GM12878 (cell line): ENCODE measurements at regions not wholly inside any gene's neighbourhood (a gene's known extent, or its start where the extent isn't known, plus 50 kb on each side); places are given as distances from the start of the nearest gene placed in this dataset.
A peak's percentile ranks its signal among the peaks of the same experiment; 100 is the strongest.

Source experiments
- ATAC-seq: fragments of 200-7000 bp; cut with Tn5 transposase; 3 replicates; pipeline ENCODE4 v1.9.1; 2020; ENCODE audit warnings: mild to moderate bottlenecking, moderate library complexity
- BruUV-seq: library from RNA; stranded (reverse); fragments of 400-500 nt; replicated peaks from 2 replicates; lab custom pipeline; 2021; lab: Mats Ljungman, UMichigan
- CTCF ChIA-PET: fragments of 300-600 bp; sonication (Branson Sonifier 250); formaldehyde crosslinking; extraction: SDS; loops from one replicate; lab custom pipeline; 2021; ENCODE audit warnings: inconsistent platforms; lab: Yijun Ruan, JAX
- POLR2A ChIA-PET: fragments of 350-600 bp; formaldehyde crosslinking; extraction: SDS; loops from one replicate; lab custom pipeline; 2021; ENCODE audit warnings: inconsistent platforms; lab: Charles Lee
- RAD21 ChIA-PET: fragments of 300-600 bp; sonication (Branson Sonifier 250); formaldehyde crosslinking; loops from one replicate; lab custom pipeline; 2023; ENCODE audit warnings: antibody characterized with exemption; ENCODE audit not compliant: unreplicated experiment; lab: Charles Lee
- SMC1A ChIA-PET: fragments of 300-600 bp; sonication (Branson Sonifier 250); formaldehyde crosslinking; loops from one replicate; lab custom pipeline; 2023; ENCODE audit not compliant: unreplicated experiment, uncharacterized antibody; lab: Charles Lee
- DNase-seq: peaks from one replicate; pipeline ENCODE4 v3.0.0-alpha.2; 2011; ENCODE audit warnings: low read depth, low spot score
- FAIRE-seq: peaks from 3 replicates; lab custom pipeline; 2011; peaks lifted over from hg19 to GRCh38; lab: Jason Lieb, UNC
- H2AFZ ChIP-seq: 2 replicates; pipeline ENCODE4 v1.6.0; 2011; ENCODE audit warnings: low read depth, low read length, control low read depth; ENCODE audit not compliant: control insufficient read depth
- H3K27ac ChIP-seq: 2 replicates; pipeline ENCODE4 v1.5.1; 2011; ENCODE audit warnings: control low read depth; ENCODE audit not compliant: control insufficient read depth, insufficient read depth
- H3K27me3 ChIP-seq, 2 experiments: replicated peaks in 1 of 2; 2 replicates each; pipeline versions ENCODE4 v1.6.0 to v1.6.1; 2011; ENCODE audit warnings: low read length in 1 of 2; ENCODE audit not compliant: control insufficient read depth in 2 of 2, insufficient read depth in 2 of 2
- H3K36me3 ChIP-seq, 2 experiments: 2 replicates each; pipeline ENCODE4 v1.5.1; 2011; ENCODE audit warnings: low read length in 1 of 2; ENCODE audit not compliant: control insufficient read depth in 2 of 2, insufficient read depth in 2 of 2
- H3K4me1 ChIP-seq: 2 replicates; pipeline ENCODE4 v1.6.1; 2011; ENCODE audit warnings: mild to moderate bottlenecking, low read length, moderate library complexity, mixed read lengths; ENCODE audit not compliant: control insufficient read depth, insufficient read depth
- H3K4me2 ChIP-seq: 2 replicates; pipeline ENCODE4 v1.6.0; 2011; ENCODE audit warnings: control low read depth; ENCODE audit not compliant: control insufficient read depth, insufficient read depth
- H3K4me3 ChIP-seq: fragments of 200-600 bp; sonication (generic); 2 replicates; pipeline ENCODE4 v1.5.1; 2016
- H3K79me2 ChIP-seq: 2 replicates; pipeline ENCODE4 v1.6.0; 2011; ENCODE audit warnings: low read length; ENCODE audit not compliant: control insufficient read depth, insufficient read depth
- H3K9ac ChIP-seq: 2 replicates; pipeline ENCODE4 v1.8.0; 2011; ENCODE audit warnings: low read length, control low read depth, mixed read lengths; ENCODE audit not compliant: control insufficient read depth, insufficient read depth
- H3K9me3 ChIP-seq: replicated peaks from 3 replicates; pipeline ENCODE4 v1.5.1; 2011; ENCODE audit warnings: mild to moderate bottlenecking, low read length; ENCODE audit not compliant: control insufficient read depth, insufficient read depth
- H4K20me1 ChIP-seq: 2 replicates; pipeline ENCODE4 v1.6.0; 2011; ENCODE audit not compliant: control insufficient read depth, insufficient read depth
- BACH1 ChIP-seq: fragments of 450-650 bp; IDR thresholded peaks from 2 replicates; pipeline ENCODE4 v1.6.1; 2017; ENCODE audit warnings: mild to moderate bottlenecking, borderline replicate concordance
- BCL11A ChIP-seq: IDR thresholded peaks from 2 replicates; pipeline ENCODE4 v1.6.1; 2011; ENCODE audit warnings: low read depth, low read length
- CBX5 ChIP-seq: sonication (generic); IDR thresholded peaks from 2 replicates; pipeline ENCODE4 v1.6.1; 2016; ENCODE audit warnings: low read depth, moderate library complexity, mild to moderate bottlenecking, inconsistent platforms
- CREM ChIP-seq: IDR thresholded peaks from 2 replicates; pipeline ENCODE4 v1.6.1; 2014; ENCODE audit warnings: antibody characterized with exemption, low read depth
- EGR1 ChIP-seq, 2 experiments: IDR thresholded peaks; 1 replicate in 1 of 2; 2 replicates in 1 of 2; pipeline ENCODE4 v1.6.1; 2011 to 2012; ENCODE audit warnings: low read depth in 2 of 2, low read length in 2 of 2, borderline replicate concordance in 1 of 2, mild to moderate bottlenecking in 1 of 2, moderate library complexity in 1 of 2
- FOXM1 ChIP-seq: IDR thresholded peaks from 2 replicates; pipeline ENCODE4 v1.6.1; 2012; ENCODE audit warnings: low read depth, mild to moderate bottlenecking, inconsistent platforms, low read length, moderate library complexity
- GABPA ChIP-seq: IDR thresholded peaks from 2 replicates; pipeline ENCODE4 v1.6.1; 2014; ENCODE audit warnings: antibody characterized with exemption, low read depth, mild to moderate bottlenecking, inconsistent platforms
- IKZF1 ChIP-seq: fragments of 450-650 bp; conservative IDR thresholded peaks from 2 replicates; pipeline ENCODE4 v1.6.1; 2017; ENCODE audit warnings: antibody characterized with exemption, mild to moderate bottlenecking
- JUNB ChIP-seq: IDR thresholded peaks from 2 replicates; pipeline ENCODE4 v1.6.1; 2016; ENCODE audit warnings: antibody characterized with exemption, mild to moderate bottlenecking
- KLF5 ChIP-seq: fragments of 450-650 bp; IDR thresholded peaks from 2 replicates; pipeline ENCODE4 v1.6.1; 2014; ENCODE audit warnings: mild to moderate bottlenecking; ENCODE audit not compliant: partially characterized antibody
- MEF2A ChIP-seq: IDR thresholded peaks from 2 replicates; pipeline ENCODE4 v1.6.1; 2011; ENCODE audit warnings: low read depth, mild to moderate bottlenecking, low read length, moderate library complexity; ENCODE audit not compliant: insufficient read depth
- MEF2B ChIP-seq: fragments of 450-650 bp; IDR thresholded peaks from 2 replicates; pipeline ENCODE4 v1.6.1; 2018; ENCODE audit warnings: mild to moderate bottlenecking, moderate library complexity; ENCODE audit not compliant: partially characterized antibody, poor library complexity, severe bottlenecking
- NBN ChIP-seq: fragments of 450-650 bp; IDR thresholded peaks from 2 replicates; pipeline ENCODE4 v1.6.1; 2016
- NFIC ChIP-seq: IDR thresholded peaks from 2 replicates; pipeline ENCODE4 v1.6.1; 2012; ENCODE audit warnings: low read depth, mild to moderate bottlenecking, inconsistent platforms, low read length, moderate library complexity
- RUNX3 ChIP-seq: IDR thresholded peaks from 2 replicates; pipeline ENCODE4 v1.6.1; 2012; ENCODE audit warnings: low read length, inconsistent platforms
- SKIL ChIP-seq: fragments of 450-650 bp; IDR thresholded peaks from 2 replicates; pipeline ENCODE4 v1.6.1; 2017; ENCODE audit warnings: mild to moderate bottlenecking, low read depth, inconsistent platforms; ENCODE audit not compliant: poor library complexity, severe bottlenecking
- SRF ChIP-seq, 2 experiments: IDR thresholded peaks; 2 replicates each; pipeline ENCODE4 v1.6.1; 2011; ENCODE audit warnings: low read depth in 2 of 2, low read length in 2 of 2, mild to moderate bottlenecking in 1 of 2, moderate library complexity in 1 of 2
- ZNF24 ChIP-seq: fragments of 450-650 bp; IDR thresholded peaks from 2 replicates; pipeline ENCODE4 v1.6.1; 2017; ENCODE audit warnings: antibody characterized with exemption, mild to moderate bottlenecking
- ZZZ3 ChIP-seq: IDR thresholded peaks from 2 replicates; pipeline ENCODE4 v1.6.1; 2011; ENCODE audit warnings: low read depth; ENCODE audit not compliant: control insufficient read depth, insufficient read length
- WGBS: methylation state at CpG from one replicate; pipeline ENCODE4 v1.1.6; 2016; ENCODE audit warnings: low lambda C conversion rate; ENCODE audit not compliant: insufficient replicate concordance, insufficient coverage; ENCODE audit errors: missing lambda C conversion rate; 5-methylcytosine and 5-hydroxymethylcytosine counted together
- in situ Hi-C: fragments of 300-500 bp; cut with MboI; formaldehyde crosslinking; loops from 9 replicates; pipeline ENCODE4 v1.14.3; 2018; ENCODE audit warnings: mixed read lengths
- intact Hi-C: fragments of 100-400 bp; cut with micrococcal nuclease; formaldehyde crosslinking; loops from one replicate; pipeline ENCODE4 v1.14.2; 2022; ENCODE audit not compliant: unreplicated experiment
- TF ChIP-seq, protein P1 (sequence below): fragments of 450-650 bp; IDR thresholded peaks from 2 replicates; pipeline ENCODE4 v1.6.1; 2016; ENCODE audit warnings: mild to moderate bottlenecking
- TF ChIP-seq, protein P2 (sequence below): fragments of 450-650 bp; IDR thresholded peaks from 2 replicates; pipeline ENCODE4 v1.6.1; 2016; ENCODE audit warnings: mild to moderate bottlenecking

- Histone ChIP-seq H3K4me3 (peak overlapping the region; percentile 16; the same call in 1 of the 2 replicates), H4K20me1 (no peaks in the 10 kb centered on the region), H3K9me3 (no peaks in the 10 kb centered on the region), H3K36me3 (no peaks in the 10 kb centered on the region), H2AFZ (no peak overlapping the region; the same call in 1 of the 2 replicates), H3K9ac (no peak overlapping the region), H3K4me2 (peak overlapping the region; percentile 44), H3K27me3 (no peaks in the 10 kb centered on the region), H3K27ac (no peak overlapping the region), H3K79me2 (no peaks in the 10 kb centered on the region), H3K4me1 (peaks cover 14% of the 10 kb centered on the region)
- intact Hi-C loops (no loop called here), in situ Hi-C loops (no loop called here)
- ATAC-seq, result peak; percentile 72
- no peak for FAIRE-seq
- CTCF ChIA-PET, result interaction anchor here (1.2 kb wide), 1 partner anchor 11 kb away, joined by 3 read pairs; no protein-coding TSS in a partner anchor
- RAD21 ChIA-PET, result no interaction called here
- DNase-seq, result peak; percentile 26
- POLR2A ChIA-PET, result no interaction called here
- 25% methylated on average over 2 of the region's 2 CpGs for WGBS
- no TSS peak for BruUV-seq
- SMC1A ChIA-PET, result interaction anchor here (2.3 kb wide), 1 partner anchor 14 kb away, joined by 7 read pairs; no protein-coding TSS in a partner anchor
- TF ChIP-seq RUNX3 (peak; percentile 79), NBN (peak; percentile 41; the same call in 1 of the 2 replicates), SRF (IDR thresholded peaks at IDR 0.05; ENCODE audit: low read depth in 2 of 2, low read length in 2 of 2) (0 out of 4 replicates have a peak, but pooled peaks of 1 of the 2 experiments have one; percentile 59), IKZF1 (peak; percentile 84), BCL11A (peak; percentile 75), KLF5 (no peak), NFIC (peak; percentile 85), SKIL (peak; percentile 89), JUNB (peak; percentile 73), MEF2A (peak; percentile 78), ZNF24 (peak; percentile 84), EGR1 (IDR thresholded peaks at IDR 0.05; ENCODE audit: borderline replicate concordance in 1 of 2, low read depth in 2 of 2, low read length in 2 of 2) (peak in 1 of 2 experiments; percentile 41; a peak in 1 of 3 replicates), GABPA (no peak), CBX5 (no peak), CREM (peak; percentile 54; the same call in 1 of the 2 replicates), MEF2B (peak; percentile 90), BACH1 (no peak), ZZZ3 (no peak), FOXM1 (peak; percentile 59; the same call in 1 of the 2 replicates)
- TF ChIP-seq, protein P1, sequence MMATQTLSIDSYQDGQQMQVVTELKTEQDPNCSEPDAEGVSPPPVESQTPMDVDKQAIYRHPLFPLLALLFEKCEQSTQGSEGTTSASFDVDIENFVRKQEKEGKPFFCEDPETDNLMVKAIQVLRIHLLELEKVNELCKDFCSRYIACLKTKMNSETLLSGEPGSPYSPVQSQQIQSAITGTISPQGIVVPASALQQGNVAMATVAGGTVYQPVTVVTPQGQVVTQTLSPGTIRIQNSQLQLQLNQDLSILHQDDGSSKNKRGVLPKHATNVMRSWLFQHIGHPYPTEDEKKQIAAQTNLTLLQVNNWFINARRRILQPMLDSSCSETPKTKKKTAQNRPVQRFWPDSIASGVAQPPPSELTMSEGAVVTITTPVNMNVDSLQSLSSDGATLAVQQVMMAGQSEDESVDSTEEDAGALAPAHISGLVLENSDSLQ, result peak; percentile 49
- TF ChIP-seq, protein P2, sequence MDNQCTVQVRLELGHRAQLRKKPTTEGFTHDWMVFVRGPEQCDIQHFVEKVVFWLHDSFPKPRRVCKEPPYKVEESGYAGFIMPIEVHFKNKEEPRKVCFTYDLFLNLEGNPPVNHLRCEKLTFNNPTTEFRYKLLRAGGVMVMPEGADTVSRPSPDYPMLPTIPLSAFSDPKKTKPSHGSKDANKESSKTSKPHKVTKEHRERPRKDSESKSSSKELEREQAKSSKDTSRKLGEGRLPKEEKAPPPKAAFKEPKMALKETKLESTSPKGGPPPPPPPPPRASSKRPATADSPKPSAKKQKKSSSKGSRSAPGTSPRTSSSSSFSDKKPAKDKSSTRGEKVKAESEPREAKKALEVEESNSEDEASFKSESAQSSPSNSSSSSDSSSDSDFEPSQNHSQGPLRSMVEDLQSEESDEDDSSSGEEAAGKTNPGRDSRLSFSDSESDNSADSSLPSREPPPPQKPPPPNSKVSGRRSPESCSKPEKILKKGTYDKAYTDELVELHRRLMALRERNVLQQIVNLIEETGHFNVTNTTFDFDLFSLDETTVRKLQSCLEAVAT, result 0 out of 2 replicates have a peak, but pooled peaks have one; percentile 41
Observed at GRCh38 chr6:126182650-126183311, 157.1 kb upstream of the CENPW start.
